HG02610 (cell line): ENCODE measurements at regions not wholly inside any gene's neighbourhood (a gene's known extent, or its start where the extent isn't known, plus 50 kb on each side); places are given as distances from the start of the nearest gene placed in this dataset.
A peak's percentile ranks its signal among the peaks of the same experiment; 100 is the strongest.

Experiments used
- ATAC-seq: cut with Tn5 transposase; IDR thresholded peaks from one replicate; pipeline ENCODE4 v1.9.1; 2021; ENCODE audit warnings: mild to moderate bottlenecking, moderate library complexity; ENCODE audit not compliant: unreplicated experiment

- no peak for ATAC-seq
Measured at GRCh38 chr14:61110316-61111082, 129.5 kb downstream of the SLC38A6 start.

- ATAC-seq, result no peak
Measured at GRCh38 chr14:61109288-61109687, 128.2 kb downstream of the SLC38A6 start.

DNA sequence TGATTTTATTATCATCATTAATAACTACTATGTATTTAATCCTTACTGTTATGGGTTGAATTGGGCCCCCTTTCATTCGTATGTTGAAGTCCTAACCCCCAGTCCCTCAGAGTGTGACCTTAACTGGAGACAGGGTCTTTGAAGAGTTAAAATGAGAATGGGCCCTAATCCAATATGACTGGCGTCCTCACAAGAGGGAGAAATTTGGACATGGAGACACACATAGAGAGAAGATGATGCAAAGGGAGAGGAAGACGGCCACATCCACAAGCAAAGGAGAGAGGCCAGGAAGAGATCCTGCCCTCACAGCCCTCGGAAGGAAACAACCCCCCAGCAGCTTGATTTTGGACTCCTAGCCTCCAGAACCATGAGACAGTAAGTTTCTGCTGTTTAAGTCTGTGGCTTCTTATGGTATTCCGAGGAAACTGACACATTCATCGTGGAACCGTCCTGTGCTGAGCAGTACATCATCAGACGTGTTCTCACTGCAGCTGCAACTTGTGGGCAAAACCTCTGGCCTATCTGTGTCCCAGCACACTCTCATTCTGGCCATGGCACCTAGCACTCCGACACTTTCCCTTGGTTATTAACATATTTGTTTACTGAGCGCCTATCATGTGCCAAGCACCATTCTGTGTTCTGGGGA, 127.6 kb downstream of the SLC38A6 start:
- ATAC-seq, result no peak

- no peak for ATAC-seq
Measured at GRCh38 chr14:61107869-61108493, 126.9 kb downstream of the SLC38A6 start.

GRCh38 chr14:61106959-61107641, 126.1 kb downstream of the SLC38A6 start:
- ATAC-seq, result no peak

- ATAC-seq, result no peak
Measured at GRCh38 chr14:61106271-61106958, 125.4 kb downstream of the SLC38A6 start.

GRCh38 chr14:61104358-61104757, 123.3 kb downstream of the SLC38A6 start:
- ATAC-seq, result no peak

DNA sequence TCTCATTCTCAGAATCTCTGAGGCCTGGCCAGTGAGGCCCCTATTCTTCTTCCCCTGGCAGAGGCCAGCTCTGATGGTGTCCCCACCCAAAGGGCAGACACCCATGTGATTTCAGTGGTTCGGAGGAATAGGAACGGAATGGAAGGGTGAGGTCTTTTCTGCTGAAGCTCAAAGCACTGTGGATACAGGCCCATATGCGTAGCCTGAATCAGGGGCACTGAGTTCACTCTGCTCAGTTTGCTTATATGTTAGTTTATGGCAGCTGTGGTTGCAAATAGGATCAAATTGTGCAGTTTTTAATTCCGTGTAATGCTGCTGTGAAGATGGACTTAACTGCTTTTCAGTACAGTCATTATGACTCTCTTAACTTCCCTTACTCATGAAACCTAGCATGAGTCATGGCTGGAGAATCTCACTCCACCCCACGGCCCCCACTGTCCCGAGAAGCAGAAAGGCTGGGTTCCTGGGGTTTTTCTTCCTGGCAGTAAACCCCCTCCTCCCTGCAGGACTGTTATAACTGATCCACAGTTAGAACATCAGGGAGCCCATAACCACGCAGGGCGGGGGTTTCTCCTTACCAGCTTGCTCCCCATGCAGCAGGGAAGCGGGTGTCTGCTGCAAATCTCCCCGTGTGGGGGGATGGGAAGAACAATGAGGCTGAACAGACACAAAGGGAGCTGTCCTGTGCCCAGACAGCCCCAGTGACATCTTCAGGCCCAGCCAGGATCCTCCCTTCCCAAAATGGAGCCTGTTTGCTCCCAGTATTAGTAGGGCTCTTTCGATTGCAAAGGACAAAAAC, 122.7 kb downstream of the SLC38A6 start:
- ATAC-seq, result peak; percentile 81

DNA sequence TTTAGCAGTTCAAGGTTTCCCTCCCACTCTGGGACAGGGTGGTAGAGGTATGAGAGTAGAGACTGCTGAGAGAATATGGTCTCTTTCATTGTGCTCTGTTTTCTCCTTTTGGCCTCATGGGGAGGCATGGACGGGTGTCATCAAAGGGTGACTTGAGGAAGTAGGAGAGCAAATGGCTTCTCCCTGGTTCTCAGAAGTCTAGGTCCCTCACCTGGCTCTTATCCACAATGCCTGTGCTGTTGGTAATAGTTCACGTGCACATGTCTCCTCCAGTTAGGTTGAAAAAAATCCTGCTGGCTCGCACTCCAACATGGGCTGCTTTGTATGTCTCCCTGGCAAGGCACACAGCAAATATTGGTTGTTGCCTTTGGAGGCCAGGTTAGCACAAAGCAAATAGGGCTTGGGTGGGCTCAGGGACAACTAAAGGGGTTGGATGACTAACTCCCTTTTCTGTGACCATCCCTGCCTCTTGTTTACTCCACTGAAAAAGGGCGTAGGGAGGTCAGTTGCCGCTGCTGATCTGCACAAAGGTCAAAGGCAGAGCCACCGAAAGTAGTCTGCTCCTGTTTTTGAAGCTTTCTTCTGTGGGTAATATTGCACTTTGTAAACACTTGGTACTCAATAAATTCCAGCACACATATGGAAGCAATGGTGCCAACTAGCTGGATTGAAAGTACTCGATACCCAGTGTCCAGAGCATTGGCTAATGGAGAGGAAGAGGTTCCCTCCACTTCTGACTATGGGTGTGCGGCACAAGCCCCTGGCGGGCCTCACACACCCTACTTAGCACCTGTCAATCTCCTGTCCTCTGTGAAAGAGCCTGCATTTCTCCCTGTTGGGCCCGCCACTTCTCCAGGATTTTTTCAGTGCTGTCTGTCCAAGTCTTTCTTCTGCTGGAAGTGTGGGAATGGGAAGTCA, 121.8 kb downstream of the SLC38A6 start:
- ATAC-seq, result peak; percentile 34
